Neural progenitor cell (in vitro differentiated cells): ENCODE measurements at regions not wholly inside any gene's neighbourhood (a gene's known extent, or its start where the extent isn't known, plus 50 kb on each side); places are given as distances from the start of the nearest gene placed in this dataset.

Source experiments
- DNase-seq: peaks from one replicate; pipeline ENCODE4 v3.0.0-alpha.2; 2016; ENCODE audit warnings: low spot score
- H2AFZ ChIP-seq: fragments of 200-600 bp; sonication (generic); replicated peaks from 2 replicates; pipeline ENCODE4 v1.6.1; 2016; ENCODE audit warnings: antibody characterized with exemption
- H3F3A ChIP-seq: fragments of 200-600 bp; sonication (generic); 2 replicates; pipeline ENCODE4 v1.6.1; 2016; ENCODE audit warnings: antibody characterized with exemption, low read depth
- H3K27ac ChIP-seq: fragments of 200-600 bp; sonication (generic); 2 replicates; pipeline ENCODE4 v1.5.1; 2016; ENCODE audit warnings: mild to moderate bottlenecking
- H3K27me3 ChIP-seq: fragments of 200-600 bp; sonication (generic); 2 replicates; pipeline ENCODE4 v1.6.1; 2016; ENCODE audit warnings: mild to moderate bottlenecking, moderate library complexity
- H3K36me3 ChIP-seq: fragments of 200-600 bp; sonication (generic); 2 replicates; pipeline ENCODE4 v1.5.1; 2016
- H3K4me1 ChIP-seq: fragments of 200-600 bp; sonication (generic); 2 replicates; pipeline ENCODE4 v1.6.1; 2016; ENCODE audit warnings: mixed run types
- H3K4me2 ChIP-seq: fragments of 200-600 bp; sonication (generic); 2 replicates; pipeline ENCODE4 v1.6.1; 2016
- H3K4me3 ChIP-seq: fragments of 200-600 bp; sonication (generic); 2 replicates; pipeline ENCODE4 v1.5.1; 2016
- H3K79me2 ChIP-seq: fragments of 200-600 bp; sonication (generic); 2 replicates; pipeline ENCODE4 v1.6.1; 2016; ENCODE audit warnings: low read depth
- H3K9ac ChIP-seq: fragments of 200-600 bp; sonication (generic); 2 replicates; pipeline ENCODE4 v1.6.1; 2016
- H3K9me3 ChIP-seq: fragments of 200-600 bp; sonication (generic); 2 replicates; pipeline ENCODE4 v1.5.1; 2016; ENCODE audit warnings: low read depth
- H4K20me1 ChIP-seq: fragments of 200-600 bp; sonication (generic); 2 replicates; pipeline ENCODE4 v1.6.1; 2016; ENCODE audit warnings: low read depth
- H3K27ac Mint-ChIP-seq: 3 replicates; pipeline ENCODE4 v1.8.0; 2021; ENCODE audit warnings: mixed read lengths
- H3K27me3 Mint-ChIP-seq: 2 replicates; pipeline ENCODE4 v1.8.0; 2022; ENCODE audit warnings: low read depth, mild to moderate bottlenecking, inconsistent platforms, moderate library complexity, mixed read lengths; ENCODE audit not compliant: insufficient read depth
- H3K36me3 Mint-ChIP-seq: 3 replicates; pipeline ENCODE4 v1.8.0; 2021; ENCODE audit warnings: mixed read lengths
- H3K4me1 Mint-ChIP-seq: 3 replicates; pipeline ENCODE4 v1.8.0; 2021; ENCODE audit warnings: mixed read lengths
- H3K4me3 Mint-ChIP-seq: 3 replicates; pipeline ENCODE4 v1.8.0; 2021; ENCODE audit warnings: mild to moderate bottlenecking, moderate library complexity, mixed read lengths
- H3K9me3 Mint-ChIP-seq: 3 replicates; pipeline ENCODE4 v1.8.0; 2020; ENCODE audit warnings: mixed read lengths
- EZH2 ChIP-seq: fragments of 200-600 bp; sonication (generic); IDR thresholded peaks from 2 replicates; pipeline ENCODE4 v1.6.1; 2017; ENCODE audit warnings: antibody characterized with exemption, mild to moderate bottlenecking, moderate library complexity
- EZH2phosphoT487 ChIP-seq: fragments of 200-600 bp; sonication (generic); IDR thresholded peaks from 2 replicates; pipeline ENCODE4 v1.6.1; 2017; ENCODE audit warnings: antibody characterized with exemption
- TF ChIP-seq, protein P1 (sequence below): fragments of 200-600 bp; sonication (generic); IDR thresholded peaks from 2 replicates; pipeline ENCODE4 v1.5.1; 2017; ENCODE audit warnings: antibody characterized with exemption, mild to moderate bottlenecking

DNA sequence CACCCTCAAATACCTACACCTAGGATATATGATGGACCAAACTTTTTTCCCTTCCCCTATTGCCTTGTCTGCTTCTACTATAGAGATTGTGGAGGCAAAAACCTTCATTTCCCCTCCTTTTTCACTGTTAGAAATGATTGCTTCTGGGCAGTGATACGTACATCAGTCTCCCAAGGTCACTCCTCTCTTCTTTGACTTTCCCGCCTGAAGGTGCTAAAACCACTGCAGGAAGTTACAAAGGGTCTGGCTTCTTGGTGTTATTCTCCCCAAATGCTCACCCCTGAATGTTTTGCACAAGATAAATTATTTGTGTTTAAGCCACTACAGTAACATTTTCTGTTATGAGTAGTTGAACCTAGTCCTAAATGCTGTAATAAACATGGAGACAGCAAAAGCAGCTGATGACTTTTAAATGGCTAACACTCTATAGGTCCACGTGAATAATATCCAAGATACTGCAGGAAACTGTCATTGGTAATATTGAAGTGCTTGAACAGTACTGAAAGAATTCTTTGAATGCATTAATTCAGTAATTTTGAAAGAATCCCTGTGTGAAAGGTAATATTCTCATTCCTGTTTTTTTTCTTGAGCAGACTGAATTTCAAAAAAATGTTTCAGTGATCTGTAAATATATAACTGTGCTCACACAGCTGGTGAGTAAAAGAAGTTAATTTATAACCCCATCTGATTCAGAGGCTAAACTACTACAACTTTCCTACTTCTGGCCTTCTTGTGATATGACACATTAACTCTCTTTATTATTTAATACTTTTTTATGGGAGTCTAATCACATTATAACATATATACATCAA, 865.1 kb downstream of the EFNB2 start:
- H3K27ac ChIP-seq: no peak overlapping the region
- Mint-ChIP-seq H3K4me1 (peaks cover under 1% of the 10 kb centered on the region), H3K4me3 (no peak overlapping the region), H3K9me3 (no peaks in the 10 kb centered on the region), H3K36me3 (no peaks in the 10 kb centered on the region), H3K27me3 (no peaks in the 10 kb centered on the region), H3K27ac (no peak overlapping the region)
- H2AFZ ChIP-seq: no peak overlapping the region
- H3K36me3 ChIP-seq: no peaks in the 10 kb centered on the region
- no peaks in the 10 kb centered on the region for H3F3A ChIP-seq
- no peaks in the 10 kb centered on the region for H3K79me2 ChIP-seq
- H3K4me2 ChIP-seq: no peak overlapping the region
- H3K4me3 ChIP-seq: no peak overlapping the region
- TF ChIP-seq EZH2 (no peak), EZH2phosphoT487 (no peak)
- TF ChIP-seq, protein P1, sequence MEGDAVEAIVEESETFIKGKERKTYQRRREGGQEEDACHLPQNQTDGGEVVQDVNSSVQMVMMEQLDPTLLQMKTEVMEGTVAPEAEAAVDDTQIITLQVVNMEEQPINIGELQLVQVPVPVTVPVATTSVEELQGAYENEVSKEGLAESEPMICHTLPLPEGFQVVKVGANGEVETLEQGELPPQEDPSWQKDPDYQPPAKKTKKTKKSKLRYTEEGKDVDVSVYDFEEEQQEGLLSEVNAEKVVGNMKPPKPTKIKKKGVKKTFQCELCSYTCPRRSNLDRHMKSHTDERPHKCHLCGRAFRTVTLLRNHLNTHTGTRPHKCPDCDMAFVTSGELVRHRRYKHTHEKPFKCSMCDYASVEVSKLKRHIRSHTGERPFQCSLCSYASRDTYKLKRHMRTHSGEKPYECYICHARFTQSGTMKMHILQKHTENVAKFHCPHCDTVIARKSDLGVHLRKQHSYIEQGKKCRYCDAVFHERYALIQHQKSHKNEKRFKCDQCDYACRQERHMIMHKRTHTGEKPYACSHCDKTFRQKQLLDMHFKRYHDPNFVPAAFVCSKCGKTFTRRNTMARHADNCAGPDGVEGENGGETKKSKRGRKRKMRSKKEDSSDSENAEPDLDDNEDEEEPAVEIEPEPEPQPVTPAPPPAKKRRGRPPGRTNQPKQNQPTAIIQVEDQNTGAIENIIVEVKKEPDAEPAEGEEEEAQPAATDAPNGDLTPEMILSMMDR: no peak
- no peaks in the 10 kb centered on the region for H3K4me1 ChIP-seq
- H3K27me3 ChIP-seq: no peaks in the 10 kb centered on the region
- H3K9ac ChIP-seq: no peak overlapping the region
- no peak for DNase-seq
- H3K9me3 ChIP-seq: no peaks in the 10 kb centered on the region
- no peaks in the 10 kb centered on the region for H4K20me1 ChIP-seq

DNA sequence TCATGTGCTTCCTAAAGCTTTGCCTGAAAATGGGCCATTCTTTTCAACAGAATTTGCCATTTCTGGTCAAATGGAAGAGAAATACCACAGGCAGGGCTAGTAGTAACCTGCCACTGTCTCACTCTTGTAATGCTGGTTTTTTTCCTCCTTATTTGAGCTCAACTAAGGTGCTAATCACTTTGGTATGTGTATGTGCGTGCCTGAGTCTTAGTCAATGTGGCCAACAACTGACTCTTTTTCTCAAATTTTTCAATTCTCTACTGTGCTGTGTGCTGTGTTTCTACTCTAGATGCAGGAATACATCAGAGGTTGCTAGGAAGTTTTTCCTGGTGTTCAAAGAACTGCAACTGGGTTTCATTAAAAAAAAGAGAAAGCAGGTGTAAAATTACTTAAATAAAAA, 870.2 kb downstream of the EFNB2 start:
- no peaks in the 10 kb centered on the region for H3K27me3 ChIP-seq
- no peaks in the 10 kb centered on the region for H3K4me1 ChIP-seq
- no peaks in the 10 kb centered on the region for H3F3A ChIP-seq
- no peak overlapping the region for H3K4me2 ChIP-seq
- DNase-seq: no peak
- H3K27ac ChIP-seq: no peak overlapping the region
- Mint-ChIP-seq H3K36me3 (no peaks in the 10 kb centered on the region), H3K27me3 (no peaks in the 10 kb centered on the region), H3K9me3 (no peaks in the 10 kb centered on the region), H3K4me1 (peaks cover 14% of the 10 kb centered on the region), H3K4me3 (no peak overlapping the region), H3K27ac (no peak overlapping the region)
- no peak overlapping the region for H3K9ac ChIP-seq
- no peaks in the 10 kb centered on the region for H3K9me3 ChIP-seq
- no peaks in the 10 kb centered on the region for H3K36me3 ChIP-seq
- H3K4me3 ChIP-seq: no peak overlapping the region
- H4K20me1 ChIP-seq: no peaks in the 10 kb centered on the region
- no peaks in the 10 kb centered on the region for H3K79me2 ChIP-seq
- H2AFZ ChIP-seq: no peak overlapping the region
- TF ChIP-seq, protein P1: no peak
- TF ChIP-seq EZH2 (no peak), EZH2phosphoT487 (no peak)

DNA sequence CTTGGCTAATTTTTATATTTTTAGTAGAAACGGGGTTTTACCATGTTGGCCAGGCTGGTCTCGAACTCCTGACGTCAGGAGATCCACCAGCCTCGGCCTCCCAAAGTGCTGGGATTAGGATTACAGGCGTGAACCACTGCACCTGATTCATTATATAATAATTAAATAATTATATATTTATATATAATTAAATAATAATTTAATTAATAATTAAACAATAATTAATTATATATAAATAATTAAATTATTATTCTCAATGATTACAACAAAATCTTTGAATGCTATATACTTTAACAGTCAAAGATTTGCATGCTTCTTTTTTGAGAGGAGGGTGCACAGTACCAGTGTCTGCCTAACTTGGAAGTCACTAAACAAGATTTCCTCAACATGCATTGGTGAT, 872.3 kb downstream of the EFNB2 start:
- no peaks in the 10 kb centered on the region for H3K27me3 Mint-ChIP-seq
- Histone ChIP-seq H3K9ac (no peak overlapping the region), H3F3A (no peaks in the 10 kb centered on the region), H3K4me3 (no peak overlapping the region), H2AFZ (no peak overlapping the region), H4K20me1 (no peaks in the 10 kb centered on the region), H3K4me2 (no peak overlapping the region), H3K27me3 (no peaks in the 10 kb centered on the region), H3K4me1 (no peaks in the 10 kb centered on the region), H3K9me3 (no peaks in the 10 kb centered on the region), H3K27ac (no peak overlapping the region), H3K36me3 (no peaks in the 10 kb centered on the region), H3K79me2 (no peaks in the 10 kb centered on the region)
- DNase-seq: no peak
- peaks cover 32% of the 10 kb centered on the region for H3K4me1 Mint-ChIP-seq
- H3K27ac Mint-ChIP-seq: no peak overlapping the region
- no peak for TF ChIP-seq EZH2phosphoT487
- TF ChIP-seq EZH2: no peak
- TF ChIP-seq, protein P1: no peak
- H3K4me3 Mint-ChIP-seq: no peak overlapping the region
- H3K36me3 Mint-ChIP-seq: no peaks in the 10 kb centered on the region
- no peaks in the 10 kb centered on the region for H3K9me3 Mint-ChIP-seq
